Astrocyte (in vitro differentiated cells and primary cell): ENCODE measurements at regions not wholly inside any gene's neighbourhood (a gene's known extent, or its start where the extent isn't known, plus 50 kb on each side); places are given as distances from the start of the nearest gene placed in this dataset.

Experiments used
- DNase-seq: peaks from one replicate; pipeline ENCODE4 v3.0.0-alpha.2; 2010; ENCODE audit warnings: low read depth
- FAIRE-seq: peaks from 2 replicates; lab custom pipeline; 2011; peaks lifted over from hg19 to GRCh38; lab: Jason Lieb, UNC
- H2AFZ ChIP-seq: 2 replicates; pipeline ENCODE4 v1.6.0; 2012; ENCODE audit warnings: low read depth, low read length, inconsistent platforms
- H3K27ac ChIP-seq: 2 replicates; pipeline ENCODE4 v1.5.1; 2011; ENCODE audit warnings: low read depth, low read length, inconsistent platforms
- H3K27me3 ChIP-seq: 2 replicates; pipeline ENCODE4 v1.6.0; 2011; ENCODE audit warnings: low read length, inconsistent platforms; ENCODE audit not compliant: insufficient read depth
- H3K36me3 ChIP-seq: 2 replicates; pipeline ENCODE4 v1.5.1; 2011; ENCODE audit warnings: low read length, inconsistent platforms; ENCODE audit not compliant: insufficient read depth
- H3K4me1 ChIP-seq: 2 replicates; pipeline ENCODE4 v1.5.1; 2011; ENCODE audit warnings: low read length, inconsistent platforms; ENCODE audit not compliant: insufficient read depth
- H3K4me2 ChIP-seq: 2 replicates; pipeline ENCODE4 v1.6.0; 2012; ENCODE audit warnings: low read length, inconsistent platforms
- H3K4me3 ChIP-seq: 2 replicates; pipeline ENCODE4 v1.5.1; 2011; ENCODE audit warnings: low read depth, mild to moderate bottlenecking, low read length, inconsistent platforms; ENCODE audit not compliant: insufficient read depth
- H3K79me2 ChIP-seq: 2 replicates; pipeline ENCODE4 v1.6.0; 2012; ENCODE audit warnings: mild to moderate bottlenecking, low read length, inconsistent platforms; ENCODE audit not compliant: insufficient read depth
- H3K9ac ChIP-seq: 2 replicates; pipeline ENCODE4 v1.6.0; 2012; ENCODE audit warnings: mild to moderate bottlenecking, low read length, inconsistent platforms
- H3K9me3 ChIP-seq: 2 replicates; pipeline ENCODE4 v1.5.1; 2012; ENCODE audit warnings: low read depth, mild to moderate bottlenecking, low read length, inconsistent platforms; ENCODE audit not compliant: insufficient read depth
- H4K20me1 ChIP-seq: 2 replicates; pipeline ENCODE4 v1.6.0; 2012; ENCODE audit warnings: low read length, inconsistent platforms; ENCODE audit not compliant: insufficient read depth
- H3K27ac Mint-ChIP-seq: one replicate; pipeline ENCODE4 v1.8.0; 2021; ENCODE audit warnings: mild to moderate bottlenecking, mixed read lengths; ENCODE audit not compliant: unreplicated experiment
- H3K27me3 Mint-ChIP-seq: one replicate; pipeline ENCODE4 v1.8.0; 2021; ENCODE audit warnings: low read depth, mixed read lengths; ENCODE audit not compliant: unreplicated experiment
- H3K36me3 Mint-ChIP-seq: one replicate; pipeline ENCODE4 v1.8.0; 2021; ENCODE audit warnings: low read depth, mixed read lengths; ENCODE audit not compliant: unreplicated experiment
- H3K4me1 Mint-ChIP-seq: one replicate; pipeline ENCODE4 v1.8.0; 2021; ENCODE audit warnings: low read depth, mixed read lengths; ENCODE audit not compliant: unreplicated experiment
- H3K4me3 Mint-ChIP-seq: one replicate; pipeline ENCODE4 v1.8.0; 2021; ENCODE audit warnings: mild to moderate bottlenecking, moderate library complexity, mixed read lengths; ENCODE audit not compliant: unreplicated experiment
- H3K9me3 Mint-ChIP-seq: one replicate; pipeline ENCODE4 v1.8.0; 2021; ENCODE audit warnings: mild to moderate bottlenecking, mixed read lengths; ENCODE audit not compliant: unreplicated experiment
- EZH2 ChIP-seq: IDR thresholded peaks from 2 replicates; pipeline ENCODE4 v1.6.1; 2012; ENCODE audit warnings: mild to moderate bottlenecking, low read length, inconsistent platforms; ENCODE audit not compliant: insufficient read depth
- TF ChIP-seq, protein P1 (sequence below): IDR thresholded peaks from 2 replicates; pipeline ENCODE4 v1.5.1; 2011; ENCODE audit warnings: low read depth, mild to moderate bottlenecking, inconsistent platforms, low read length, moderate library complexity; ENCODE audit not compliant: insufficient read depth

DNA sequence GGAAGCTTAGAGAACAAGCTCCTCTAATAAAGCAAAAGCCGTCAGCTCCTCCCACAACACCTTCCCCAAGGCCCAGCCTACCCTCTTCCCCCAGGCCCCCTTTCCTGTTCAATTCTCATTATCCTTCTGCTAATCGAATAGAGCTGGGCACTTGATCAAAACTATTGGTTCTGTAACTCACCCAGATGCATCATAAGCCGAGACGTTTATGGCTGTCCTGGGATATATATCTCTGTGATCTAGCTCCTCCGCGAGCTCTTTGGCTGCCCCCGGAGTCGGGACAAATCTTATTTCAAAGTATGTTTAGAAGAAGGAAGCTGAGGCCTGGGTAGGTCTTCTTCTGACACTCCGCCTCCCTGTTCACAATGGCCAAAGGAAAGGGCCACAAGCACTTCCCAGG is 88.3 kb upstream of the KLHL29 start:
- H3K4me1 Mint-ChIP-seq, result no peaks in the 10 kb centered on the region
- H3K4me3 Mint-ChIP-seq, result no peak overlapping the region
- DNase-seq (no peak), FAIRE-seq (no peak)
- no peak overlapping the region for H3K4me3 ChIP-seq
- peaks cover 3% of the 10 kb centered on the region for H3K9me3 Mint-ChIP-seq
- TF ChIP-seq EZH2, result no peak
- TF ChIP-seq, protein P1, sequence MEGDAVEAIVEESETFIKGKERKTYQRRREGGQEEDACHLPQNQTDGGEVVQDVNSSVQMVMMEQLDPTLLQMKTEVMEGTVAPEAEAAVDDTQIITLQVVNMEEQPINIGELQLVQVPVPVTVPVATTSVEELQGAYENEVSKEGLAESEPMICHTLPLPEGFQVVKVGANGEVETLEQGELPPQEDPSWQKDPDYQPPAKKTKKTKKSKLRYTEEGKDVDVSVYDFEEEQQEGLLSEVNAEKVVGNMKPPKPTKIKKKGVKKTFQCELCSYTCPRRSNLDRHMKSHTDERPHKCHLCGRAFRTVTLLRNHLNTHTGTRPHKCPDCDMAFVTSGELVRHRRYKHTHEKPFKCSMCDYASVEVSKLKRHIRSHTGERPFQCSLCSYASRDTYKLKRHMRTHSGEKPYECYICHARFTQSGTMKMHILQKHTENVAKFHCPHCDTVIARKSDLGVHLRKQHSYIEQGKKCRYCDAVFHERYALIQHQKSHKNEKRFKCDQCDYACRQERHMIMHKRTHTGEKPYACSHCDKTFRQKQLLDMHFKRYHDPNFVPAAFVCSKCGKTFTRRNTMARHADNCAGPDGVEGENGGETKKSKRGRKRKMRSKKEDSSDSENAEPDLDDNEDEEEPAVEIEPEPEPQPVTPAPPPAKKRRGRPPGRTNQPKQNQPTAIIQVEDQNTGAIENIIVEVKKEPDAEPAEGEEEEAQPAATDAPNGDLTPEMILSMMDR, result no peak
- H3K4me2 ChIP-seq, result no peak overlapping the region
- no peaks in the 10 kb centered on the region for H3K79me2 ChIP-seq
- H3K9me3 ChIP-seq, result no peaks in the 10 kb centered on the region
- no peaks in the 10 kb centered on the region for H3K36me3 ChIP-seq
- H4K20me1 ChIP-seq, result no peaks in the 10 kb centered on the region
- no peak overlapping the region for H2AFZ ChIP-seq
- no peak overlapping the region for H3K9ac ChIP-seq
- H3K4me1 ChIP-seq, result no peaks in the 10 kb centered on the region
- peaks cover 19% of the 10 kb centered on the region for H3K27me3 Mint-ChIP-seq
- no peak overlapping the region for H3K27ac ChIP-seq
- H3K36me3 Mint-ChIP-seq, result no peaks in the 10 kb centered on the region
- H3K27me3 ChIP-seq, result no peaks in the 10 kb centered on the region
- H3K27ac Mint-ChIP-seq, result no peak overlapping the region

GRCh38 chr2:23297112-23297511 is 87.9 kb upstream of the KLHL29 start:
- no peak for DNase-seq
- TF ChIP-seq, protein P1, result no peak
- no peak for TF ChIP-seq EZH2
- Histone ChIP-seq H3K4me1 (no peaks in the 10 kb centered on the region), H4K20me1 (no peaks in the 10 kb centered on the region), H3K4me3 (no peak overlapping the region), H3K4me2 (no peak overlapping the region), H2AFZ (no peak overlapping the region), H3K27ac (no peak overlapping the region), H3K9me3 (no peaks in the 10 kb centered on the region), H3K79me2 (no peaks in the 10 kb centered on the region), H3K27me3 (no peaks in the 10 kb centered on the region), H3K9ac (no peak overlapping the region), H3K36me3 (no peaks in the 10 kb centered on the region)
- no peak overlapping the region for H3K4me3 Mint-ChIP-seq
- H3K4me1 Mint-ChIP-seq, result no peaks in the 10 kb centered on the region
- H3K36me3 Mint-ChIP-seq, result no peaks in the 10 kb centered on the region
- H3K27ac Mint-ChIP-seq, result no peak overlapping the region
- H3K9me3 Mint-ChIP-seq, result peaks cover 3% of the 10 kb centered on the region
- no peak for FAIRE-seq
- H3K27me3 Mint-ChIP-seq, result peaks cover 19% of the 10 kb centered on the region

GRCh38 chr2:23298551-23298950 is 86.4 kb upstream of the KLHL29 start:
- no peak overlapping the region for H3K4me2 ChIP-seq
- no peak overlapping the region for H3K4me3 Mint-ChIP-seq
- TF ChIP-seq EZH2, result no peak
- TF ChIP-seq, protein P1, result no peak
- no peaks in the 10 kb centered on the region for H4K20me1 ChIP-seq
- no peak overlapping the region for H3K27ac Mint-ChIP-seq
- FAIRE-seq, result no peak
- H2AFZ ChIP-seq, result no peak overlapping the region
- no peaks in the 10 kb centered on the region for H3K9me3 ChIP-seq
- no peaks in the 10 kb centered on the region for H3K4me1 Mint-ChIP-seq
- H3K36me3 Mint-ChIP-seq, result no peaks in the 10 kb centered on the region
- no peak overlapping the region for H3K4me3 ChIP-seq
- no peaks in the 10 kb centered on the region for H3K79me2 ChIP-seq
- peaks cover 18% of the 10 kb centered on the region for H3K27me3 Mint-ChIP-seq
- H3K4me1 ChIP-seq, result no peaks in the 10 kb centered on the region
- no peak overlapping the region for H3K9ac ChIP-seq
- no peak for DNase-seq
- no peak overlapping the region for H3K27ac ChIP-seq
- no peaks in the 10 kb centered on the region for H3K36me3 ChIP-seq
- H3K27me3 ChIP-seq, result no peaks in the 10 kb centered on the region
- H3K9me3 Mint-ChIP-seq, result peaks cover 3% of the 10 kb centered on the region
